Neural cell (in vitro differentiated cells): ENCODE measurements at regions not wholly inside any gene's neighbourhood (a gene's known extent, or its start where the extent isn't known, plus 50 kb on each side); places are given as distances from the start of the nearest gene placed in this dataset.

Experiments used
- H2AFZ ChIP-seq: fragments of 200-600, 300-800 bp; sonication (generic), shearing (Covaris generic); 2 replicates; pipeline ENCODE4 v1.6.0; 2014; ENCODE audit warnings: low read depth, mild to moderate bottlenecking, antibody characterized with exemption, low read length, moderate library complexity
- H3F3A ChIP-seq: fragments of 200-600 bp; shearing (Covaris generic); 2 replicates; pipeline ENCODE4 v1.6.1; 2016; ENCODE audit warnings: mild to moderate bottlenecking, moderate library complexity, mixed read lengths, antibody characterized with exemption, low read length; ENCODE audit not compliant: insufficient read depth, poor library complexity, severe bottlenecking
- H3K27ac ChIP-seq: fragments of 200-600, 300-800 bp; sonication (generic), shearing (Covaris generic); 2 replicates; pipeline ENCODE4 v1.5.1; 2014; ENCODE audit warnings: mild to moderate bottlenecking, low read length, moderate library complexity
- H3K27me3 ChIP-seq: fragments of 300-800, 200-600 bp; sonication (generic), shearing (Covaris generic); 2 replicates; pipeline ENCODE4 v1.6.0; 2014; ENCODE audit warnings: mild to moderate bottlenecking, low read depth, low read length, moderate library complexity; ENCODE audit not compliant: insufficient read depth
- H3K36me3 ChIP-seq: fragments of 300-800, 200-600 bp; sonication (generic), shearing (Covaris generic); 2 replicates; pipeline ENCODE4 v1.5.1; 2014; ENCODE audit warnings: mild to moderate bottlenecking, antibody characterized with exemption, low read length, moderate library complexity; ENCODE audit not compliant: insufficient read depth
- H3K4me2 ChIP-seq: fragments of 300-800, 200-600 bp; sonication (generic), shearing (Covaris generic); 2 replicates; pipeline ENCODE4 v1.6.0; 2014; ENCODE audit warnings: mild to moderate bottlenecking, low read length
- H3K4me3 ChIP-seq: fragments of 300-800, 200-600 bp; sonication (generic), shearing (Covaris generic); 2 replicates; pipeline ENCODE4 v1.5.1; 2014; ENCODE audit warnings: mild to moderate bottlenecking, low read length, moderate library complexity
- H3K79me2 ChIP-seq: fragments of 200-600 bp; shearing (Covaris generic); replicated peaks from 2 replicates; pipeline ENCODE4 v1.6.0; 2014; ENCODE audit warnings: mild to moderate bottlenecking, low read length, moderate library complexity; ENCODE audit not compliant: insufficient read depth
- H3K9ac ChIP-seq: fragments of 300-800, 200-600 bp; sonication (generic), shearing (Covaris generic); 2 replicates; pipeline ENCODE4 v1.6.1; 2016; ENCODE audit warnings: mild to moderate bottlenecking, low read length, mixed read lengths
- H3K9me2 ChIP-seq: fragments of 200-600 bp; shearing (Covaris generic); 2 replicates; pipeline ENCODE4 v1.6.1; 2016; ENCODE audit warnings: mild to moderate bottlenecking, low read length, mixed read lengths; ENCODE audit not compliant: insufficient read depth
- H3K9me3 ChIP-seq: fragments of 200-600, 300-800 bp; sonication (generic), shearing (Covaris generic); 2 replicates; pipeline ENCODE4 v1.6.1; 2016; ENCODE audit warnings: mild to moderate bottlenecking, mixed run types, low read length, moderate library complexity, mixed read lengths
- H4K20me1 ChIP-seq: fragments of 200-600 bp; shearing (Covaris generic); 2 replicates; pipeline ENCODE4 v1.6.1; 2016; ENCODE audit warnings: mild to moderate bottlenecking, mixed run types; ENCODE audit not compliant: insufficient read depth
- EP300 ChIP-seq: fragments of 450-650 bp; conservative IDR thresholded peaks from 2 replicates; pipeline ENCODE4 v1.6.1; 2014; ENCODE audit warnings: antibody characterized with exemption, mild to moderate bottlenecking, moderate library complexity; ENCODE audit not compliant: poor library complexity, severe bottlenecking
- EZH2 ChIP-seq: fragments of 200-600, 300-800 bp; shearing (Covaris generic), sonication (generic); IDR thresholded peaks from 2 replicates; pipeline ENCODE4 v1.6.1; 2014; ENCODE audit warnings: antibody characterized with exemption, low read length, borderline replicate concordance, mild to moderate bottlenecking; ENCODE audit not compliant: insufficient read depth, poor library complexity, severe bottlenecking
- MXI1 ChIP-seq: fragments of 450-650 bp; conservative IDR thresholded peaks from 2 replicates; pipeline ENCODE4 v1.6.1; 2014; ENCODE audit warnings: antibody characterized with exemption, mild to moderate bottlenecking; ENCODE audit not compliant: poor library complexity, severe bottlenecking
- POLR2AphosphoS5 ChIP-seq: IDR thresholded peaks from 2 replicates; pipeline ENCODE4 v1.6.1; 2012
- RAD21 ChIP-seq: fragments of 450-650 bp; conservative IDR thresholded peaks from 2 replicates; pipeline ENCODE4 v1.6.1; 2014; ENCODE audit warnings: antibody characterized with exemption, mild to moderate bottlenecking, moderate library complexity
- SMC3 ChIP-seq: fragments of 450-650 bp; conservative IDR thresholded peaks from 2 replicates; pipeline ENCODE4 v1.6.1; 2014; ENCODE audit warnings: antibody characterized with exemption, mild to moderate bottlenecking, moderate library complexity; ENCODE audit not compliant: poor library complexity
- TAF1 ChIP-seq: IDR thresholded peaks from 2 replicates; pipeline ENCODE4 v1.6.1; 2012; ENCODE audit warnings: low read depth
- TF ChIP-seq, protein P1 (sequence below): IDR thresholded peaks from 2 replicates; pipeline ENCODE4 v1.6.1; 2012; ENCODE audit warnings: borderline replicate concordance
- TF ChIP-seq, protein P2 (sequence below): fragments of 450-650 bp; IDR thresholded peaks from 2 replicates; pipeline ENCODE4 v1.5.1; 2014; ENCODE audit warnings: antibody characterized with exemption, mild to moderate bottlenecking, moderate library complexity; ENCODE audit not compliant: poor library complexity, severe bottlenecking

DNA sequence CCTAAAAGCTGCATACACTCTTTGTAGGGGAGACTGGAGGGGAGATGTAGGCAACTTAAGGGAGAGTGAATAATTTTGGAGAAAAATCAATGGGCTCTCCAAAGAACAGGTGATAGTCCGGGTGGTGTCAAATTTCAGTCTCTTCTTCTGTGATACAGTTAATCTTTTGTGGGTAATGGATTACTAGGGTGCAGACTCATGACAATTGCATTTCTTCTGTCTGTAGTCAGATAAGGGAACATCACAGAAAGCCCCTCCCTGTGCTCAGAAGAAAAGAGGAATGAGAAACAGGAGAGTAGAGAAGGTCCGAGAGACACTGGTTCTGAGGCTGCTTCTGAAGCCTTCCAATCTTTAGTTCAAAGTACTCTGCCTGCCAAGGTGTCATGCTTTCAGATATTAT is 1140.7 kb upstream of the LRRN3 start:
- no peaks in the 10 kb centered on the region for H3K9me3 ChIP-seq
- no peak overlapping the region for H3K9ac ChIP-seq
- no peaks in the 10 kb centered on the region for H3K27me3 ChIP-seq
- no peaks in the 10 kb centered on the region for H3K79me2 ChIP-seq
- no peak overlapping the region for H3K27ac ChIP-seq
- no peaks in the 10 kb centered on the region for H3F3A ChIP-seq
- H2AFZ ChIP-seq = no peak overlapping the region
- no peaks in the 10 kb centered on the region for H4K20me1 ChIP-seq
- H3K4me3 ChIP-seq = no peak overlapping the region
- H3K9me2 ChIP-seq = no peaks in the 10 kb centered on the region
- H3K36me3 ChIP-seq = no peaks in the 10 kb centered on the region
- no peak for TF ChIP-seq EP300
- no peak overlapping the region for H3K4me2 ChIP-seq

DNA sequence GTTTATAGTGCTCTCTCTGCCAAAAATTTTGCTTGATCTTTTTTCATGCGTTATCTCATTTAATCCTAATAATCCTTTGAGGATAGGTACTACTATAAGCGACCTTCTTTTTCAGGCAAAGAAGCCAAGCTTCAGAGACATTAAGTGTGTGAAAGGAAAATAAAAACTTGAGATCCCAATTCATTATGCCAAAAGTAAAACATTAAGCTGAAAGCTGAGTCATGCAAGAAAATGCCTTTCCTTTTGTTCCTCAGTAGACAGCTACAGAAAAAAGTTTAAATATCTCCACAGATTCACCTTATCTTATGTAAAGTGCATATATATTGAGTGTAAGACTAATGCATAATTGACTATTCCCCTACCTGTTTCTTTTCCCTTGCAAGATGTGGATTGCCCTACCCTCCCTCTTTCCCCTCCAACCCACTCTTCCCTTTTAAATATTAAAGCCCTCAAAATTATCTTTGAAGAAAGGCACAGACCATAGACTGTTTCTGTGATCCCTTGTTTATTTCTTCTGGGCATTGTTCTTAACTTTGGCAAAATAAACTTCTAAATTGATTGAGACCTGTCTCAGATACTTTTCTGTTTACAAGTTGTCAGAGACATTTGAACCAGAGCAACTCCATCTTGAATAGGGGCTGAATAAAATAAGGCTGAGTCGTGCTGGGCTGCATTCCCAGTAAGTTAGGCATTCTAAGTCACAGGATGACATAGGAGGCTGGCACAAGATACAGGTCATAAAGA is 1139.9 kb upstream of the LRRN3 start:
- Histone ChIP-seq H3F3A (no peaks in the 10 kb centered on the region), H4K20me1 (no peaks in the 10 kb centered on the region), H2AFZ (no peak overlapping the region), H3K9me3 (no peaks in the 10 kb centered on the region), H3K79me2 (no peaks in the 10 kb centered on the region), H3K4me2 (no peak overlapping the region), H3K4me3 (no peak overlapping the region), H3K9ac (no peak overlapping the region), H3K9me2 (no peaks in the 10 kb centered on the region), H3K27me3 (no peaks in the 10 kb centered on the region), H3K36me3 (no peaks in the 10 kb centered on the region), H3K27ac (no peak overlapping the region)
- TF ChIP-seq RAD21 (no peak), MXI1 (no peak), EZH2 (no peak), POLR2AphosphoS5 (no peak), SMC3 (no peak), EP300 (no peak), TAF1 (no peak)
- TF ChIP-seq, protein P1, sequence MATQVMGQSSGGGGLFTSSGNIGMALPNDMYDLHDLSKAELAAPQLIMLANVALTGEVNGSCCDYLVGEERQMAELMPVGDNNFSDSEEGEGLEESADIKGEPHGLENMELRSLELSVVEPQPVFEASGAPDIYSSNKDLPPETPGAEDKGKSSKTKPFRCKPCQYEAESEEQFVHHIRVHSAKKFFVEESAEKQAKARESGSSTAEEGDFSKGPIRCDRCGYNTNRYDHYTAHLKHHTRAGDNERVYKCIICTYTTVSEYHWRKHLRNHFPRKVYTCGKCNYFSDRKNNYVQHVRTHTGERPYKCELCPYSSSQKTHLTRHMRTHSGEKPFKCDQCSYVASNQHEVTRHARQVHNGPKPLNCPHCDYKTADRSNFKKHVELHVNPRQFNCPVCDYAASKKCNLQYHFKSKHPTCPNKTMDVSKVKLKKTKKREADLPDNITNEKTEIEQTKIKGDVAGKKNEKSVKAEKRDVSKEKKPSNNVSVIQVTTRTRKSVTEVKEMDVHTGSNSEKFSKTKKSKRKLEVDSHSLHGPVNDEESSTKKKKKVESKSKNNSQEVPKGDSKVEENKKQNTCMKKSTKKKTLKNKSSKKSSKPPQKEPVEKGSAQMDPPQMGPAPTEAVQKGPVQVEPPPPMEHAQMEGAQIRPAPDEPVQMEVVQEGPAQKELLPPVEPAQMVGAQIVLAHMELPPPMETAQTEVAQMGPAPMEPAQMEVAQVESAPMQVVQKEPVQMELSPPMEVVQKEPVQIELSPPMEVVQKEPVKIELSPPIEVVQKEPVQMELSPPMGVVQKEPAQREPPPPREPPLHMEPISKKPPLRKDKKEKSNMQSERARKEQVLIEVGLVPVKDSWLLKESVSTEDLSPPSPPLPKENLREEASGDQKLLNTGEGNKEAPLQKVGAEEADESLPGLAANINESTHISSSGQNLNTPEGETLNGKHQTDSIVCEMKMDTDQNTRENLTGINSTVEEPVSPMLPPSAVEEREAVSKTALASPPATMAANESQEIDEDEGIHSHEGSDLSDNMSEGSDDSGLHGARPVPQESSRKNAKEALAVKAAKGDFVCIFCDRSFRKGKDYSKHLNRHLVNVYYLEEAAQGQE = no peak
- TF ChIP-seq, protein P2, sequence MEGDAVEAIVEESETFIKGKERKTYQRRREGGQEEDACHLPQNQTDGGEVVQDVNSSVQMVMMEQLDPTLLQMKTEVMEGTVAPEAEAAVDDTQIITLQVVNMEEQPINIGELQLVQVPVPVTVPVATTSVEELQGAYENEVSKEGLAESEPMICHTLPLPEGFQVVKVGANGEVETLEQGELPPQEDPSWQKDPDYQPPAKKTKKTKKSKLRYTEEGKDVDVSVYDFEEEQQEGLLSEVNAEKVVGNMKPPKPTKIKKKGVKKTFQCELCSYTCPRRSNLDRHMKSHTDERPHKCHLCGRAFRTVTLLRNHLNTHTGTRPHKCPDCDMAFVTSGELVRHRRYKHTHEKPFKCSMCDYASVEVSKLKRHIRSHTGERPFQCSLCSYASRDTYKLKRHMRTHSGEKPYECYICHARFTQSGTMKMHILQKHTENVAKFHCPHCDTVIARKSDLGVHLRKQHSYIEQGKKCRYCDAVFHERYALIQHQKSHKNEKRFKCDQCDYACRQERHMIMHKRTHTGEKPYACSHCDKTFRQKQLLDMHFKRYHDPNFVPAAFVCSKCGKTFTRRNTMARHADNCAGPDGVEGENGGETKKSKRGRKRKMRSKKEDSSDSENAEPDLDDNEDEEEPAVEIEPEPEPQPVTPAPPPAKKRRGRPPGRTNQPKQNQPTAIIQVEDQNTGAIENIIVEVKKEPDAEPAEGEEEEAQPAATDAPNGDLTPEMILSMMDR = no peak
